RPMI8226 (cell line): ENCODE measurements at regions not wholly inside any gene's neighbourhood (a gene's known extent, or its start where the extent isn't known, plus 50 kb on each side); places are given as distances from the start of the nearest gene placed in this dataset.
A peak's percentile ranks its signal among the peaks of the same experiment; 100 is the strongest.
"Not testable (repeated sequence)": the region's sequence is repeated elsewhere in the genome, so short reads cannot be mapped to it uniquely, and the experiment has no call there.

ENCODE experiments used
- DNase-seq: peaks from one replicate; pipeline ENCODE4 v3.0.0-alpha.2; 2015

- no peak for DNase-seq
These were observed 557.9 kb downstream of the UQCRFS1 start for GRCh38 chr19:28655054-28655453.

DNA sequence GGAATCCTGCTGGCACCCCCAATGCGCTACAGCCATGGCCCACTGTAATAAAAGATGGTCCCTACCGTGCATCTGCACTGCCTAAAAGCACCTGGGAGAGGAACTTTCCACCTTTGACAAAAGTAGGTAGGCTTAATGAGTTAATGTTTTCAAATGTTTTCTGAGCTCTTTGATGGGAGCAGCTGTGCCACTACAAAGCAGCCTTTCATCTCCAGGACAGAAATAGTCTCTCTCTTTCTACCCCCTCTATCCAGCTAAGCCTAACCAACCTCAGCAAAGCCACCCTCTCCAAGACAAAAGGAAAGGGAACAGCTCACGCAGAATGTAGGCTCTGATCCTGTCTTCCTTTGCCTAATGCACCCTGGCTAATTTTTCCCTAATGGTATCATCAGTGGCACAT lies 560.2 kb downstream of the UQCRFS1 start:
- DNase-seq = no peak

- no peak for DNase-seq
These were observed 566.3 kb downstream of the UQCRFS1 start for GRCh38 chr19:28646629-28647028.

DNA sequence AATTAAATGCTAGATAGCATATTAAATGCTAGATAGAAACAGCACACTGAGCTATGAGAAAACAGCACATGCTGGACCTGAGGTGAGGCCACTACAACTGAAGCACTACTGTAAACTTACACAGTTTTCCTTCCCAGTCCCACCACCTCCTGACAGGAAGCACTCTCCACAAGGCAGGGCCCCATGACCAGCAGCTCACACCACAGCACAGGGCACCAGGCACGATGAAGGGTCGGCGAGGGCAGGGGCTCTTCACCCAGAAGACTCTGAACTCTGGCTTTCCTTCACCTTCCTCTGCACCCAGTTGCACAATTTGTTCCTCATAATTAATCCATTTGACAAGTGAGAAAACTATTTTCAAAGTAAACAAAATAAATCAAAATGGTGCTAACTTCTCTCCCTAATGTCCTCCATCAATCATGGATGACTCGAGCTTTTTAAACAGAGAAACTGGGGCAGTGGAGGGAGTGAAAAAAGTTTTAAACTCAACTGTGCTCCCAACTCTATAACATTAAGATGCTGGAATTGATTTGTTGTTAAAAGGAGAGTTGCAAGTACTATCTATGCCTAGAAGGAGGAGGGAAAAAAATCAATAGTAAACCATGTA lies 568.7 kb downstream of the UQCRFS1 start:
- no peak for DNase-seq

DNA sequence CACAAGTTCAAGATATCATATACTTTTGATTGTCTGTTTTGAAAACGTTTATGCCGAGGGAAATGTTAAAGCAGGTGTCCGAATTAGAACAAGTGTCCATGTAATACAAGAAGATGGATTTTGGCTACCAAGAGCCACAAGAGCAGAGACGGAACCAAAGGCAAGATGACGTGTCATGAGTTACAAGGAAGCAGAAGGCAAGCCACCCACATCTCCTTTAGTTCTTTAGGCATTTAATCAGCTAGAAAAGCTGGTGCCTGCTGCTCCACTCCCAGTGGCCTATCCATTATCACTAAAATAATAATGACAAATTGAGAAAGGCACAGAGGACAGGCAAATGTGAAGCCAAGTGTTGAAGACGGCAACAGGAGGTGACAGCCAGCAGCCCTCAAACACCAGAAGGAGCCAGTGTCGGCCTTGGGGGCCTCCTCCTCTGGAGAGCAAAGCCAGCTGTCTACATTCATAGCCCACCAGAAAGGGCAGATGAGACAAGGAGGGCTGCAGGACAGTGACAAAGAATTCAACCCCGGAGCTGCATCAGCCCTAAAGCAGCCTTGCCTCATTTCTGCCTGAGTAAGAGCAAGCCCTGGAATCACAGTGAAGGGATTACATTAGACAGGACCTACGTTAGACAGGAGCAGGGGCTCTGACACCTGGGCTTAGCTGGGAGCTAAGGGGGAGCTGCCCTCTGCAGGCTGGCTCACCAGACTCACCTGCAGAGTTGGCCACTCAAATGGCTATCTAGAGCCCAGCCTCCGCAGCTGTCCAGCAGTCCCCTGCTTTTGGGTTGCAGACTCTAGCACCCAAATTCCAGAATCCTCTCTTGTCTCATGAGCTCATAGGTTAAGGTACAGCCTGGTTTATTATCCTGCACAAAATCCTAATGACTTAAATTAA lies 569.9 kb downstream of the UQCRFS1 start:
- DNase-seq = no peak

- DNase-seq = no peak
These were observed 571.6 kb downstream of the UQCRFS1 start for GRCh38 chr19:28641395-28641794.

- no peak for DNase-seq
These were observed 572.4 kb downstream of the UQCRFS1 start for GRCh38 chr19:28640506-28640905.

- DNase-seq = no peak
These were observed 574.5 kb downstream of the UQCRFS1 start for GRCh38 chr19:28638445-28638844.

DNA sequence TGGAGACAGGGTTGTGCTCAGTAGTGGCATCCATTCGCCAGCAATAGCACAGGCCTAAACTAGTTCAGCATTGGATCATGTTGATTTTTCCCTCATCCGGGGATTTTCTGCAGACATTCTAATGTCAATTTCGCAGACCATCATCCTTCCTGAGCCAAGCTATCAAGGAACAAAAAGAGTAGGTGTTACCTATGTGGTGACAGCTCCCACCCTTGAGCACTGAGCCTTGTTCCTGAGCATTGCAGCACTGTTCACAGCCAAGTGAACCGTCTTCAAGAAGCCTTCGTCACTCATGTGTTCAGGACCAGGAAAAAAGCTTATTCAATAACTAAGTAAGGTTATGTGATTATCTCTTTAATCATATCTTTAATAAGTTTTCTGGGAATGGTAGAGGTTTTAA lies 576.2 kb downstream of the UQCRFS1 start:
- DNase-seq = no peak

GRCh38 chr19:28636016-28636629 lies 576.8 kb downstream of the UQCRFS1 start:
- no peak for DNase-seq

GRCh38 chr19:28634837-28635236 lies 578.1 kb downstream of the UQCRFS1 start:
- DNase-seq = no peak

- no peak for DNase-seq
These were observed 579.0 kb downstream of the UQCRFS1 start for GRCh38 chr19:28634019-28634328.

DNA sequence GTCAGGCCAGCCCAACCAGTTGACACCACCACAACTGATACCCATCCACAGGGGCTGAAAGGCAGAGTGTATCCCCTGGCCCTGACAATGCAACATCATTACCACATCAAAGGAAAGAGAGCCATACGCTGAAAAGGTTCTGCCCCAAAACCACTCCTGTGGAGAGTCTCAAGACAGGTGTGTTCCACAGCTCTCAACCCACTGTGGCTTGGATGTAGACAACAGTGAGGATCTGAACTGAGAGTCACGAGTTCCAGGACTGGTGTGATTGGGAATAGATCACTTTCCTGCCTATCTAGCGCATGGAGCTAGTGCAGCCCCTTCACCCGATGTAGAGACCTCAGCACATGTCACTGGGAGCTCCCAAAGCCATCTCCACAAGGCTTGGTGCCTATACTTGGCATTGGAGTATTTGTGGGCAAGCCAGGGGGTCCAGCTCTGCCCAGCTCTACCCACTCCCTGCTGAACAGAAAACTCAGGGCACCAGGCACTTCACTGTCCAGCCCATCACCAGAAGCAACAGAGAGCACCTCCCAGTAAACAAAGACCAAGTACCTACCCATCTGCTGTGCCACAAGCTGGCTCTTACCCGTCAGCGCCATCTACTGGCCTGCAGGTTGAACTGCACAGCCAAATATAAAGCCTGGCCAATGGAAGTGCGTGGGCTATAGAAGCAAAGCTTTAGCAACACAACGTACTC lies 579.5 kb downstream of the UQCRFS1 start:
- DNase-seq = peak; percentile 83

GRCh38 chr19:28632371-28633080 lies 580.4 kb downstream of the UQCRFS1 start:
- peak; percentile 97 for DNase-seq

GRCh38 chr19:28631961-28632360 lies 581.0 kb downstream of the UQCRFS1 start:
- peak; percentile 74 for DNase-seq

- no peak for DNase-seq
These were observed 585.3 kb downstream of the UQCRFS1 start for GRCh38 chr19:28627669-28628068.

DNA sequence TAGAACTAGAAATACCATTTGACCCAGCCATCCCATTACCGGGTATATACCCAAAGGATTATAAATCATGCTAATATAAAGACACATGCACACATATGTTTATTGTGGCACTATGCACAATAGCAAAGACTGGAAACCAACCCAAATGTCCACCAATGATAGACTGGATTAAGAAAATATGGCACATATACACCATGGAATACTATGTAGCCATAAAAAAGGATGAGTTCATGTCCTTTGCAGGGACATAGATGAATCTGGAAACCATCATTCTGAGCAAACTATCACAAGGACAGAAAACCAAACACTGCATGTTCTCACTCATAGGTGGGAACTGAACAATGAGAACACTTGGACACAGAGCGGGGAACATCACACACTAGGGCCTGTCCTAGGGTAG lies 586.5 kb downstream of the UQCRFS1 start:
- DNase-seq = not testable (repeated sequence)

- peak; percentile 55 for DNase-seq
These were observed 593.0 kb downstream of the UQCRFS1 start for GRCh38 chr19:28619816-28620429.

GRCh38 chr19:28618504-28618903 lies 594.4 kb downstream of the UQCRFS1 start:
- DNase-seq = no peak

- DNase-seq = no peak
These were observed 597.0 kb downstream of the UQCRFS1 start for GRCh38 chr19:28615966-28616365.

DNA sequence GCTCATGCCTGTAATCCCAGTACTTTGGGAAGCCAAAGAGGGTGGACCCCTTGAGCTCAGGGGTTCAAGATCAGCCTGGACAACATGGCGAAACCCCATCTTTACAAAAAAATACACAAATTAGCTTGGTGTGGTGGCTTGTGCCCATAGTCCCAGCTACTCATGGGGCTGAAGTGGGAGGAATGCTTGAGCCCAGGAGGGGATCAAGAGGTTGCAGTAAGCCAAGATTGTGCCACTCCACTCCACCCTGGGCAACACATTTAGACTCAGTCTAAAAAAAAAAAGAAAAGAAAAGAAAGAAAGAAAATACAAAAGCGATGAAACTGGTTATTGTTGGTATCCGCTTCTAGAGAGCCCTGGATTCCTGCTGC lies 597.4 kb downstream of the UQCRFS1 start:
- DNase-seq = no peak
